ENCODE measurements at regions not wholly inside any gene's neighbourhood (a gene's known extent, or its start where the extent isn't known, plus 50 kb on each side); places are given as distances from the start of the nearest gene placed in this dataset.
"Not testable (repeated sequence)": the region's sequence is repeated elsewhere in the genome, so short reads cannot be mapped to it uniquely, and the experiment has no call there.

DNA sequence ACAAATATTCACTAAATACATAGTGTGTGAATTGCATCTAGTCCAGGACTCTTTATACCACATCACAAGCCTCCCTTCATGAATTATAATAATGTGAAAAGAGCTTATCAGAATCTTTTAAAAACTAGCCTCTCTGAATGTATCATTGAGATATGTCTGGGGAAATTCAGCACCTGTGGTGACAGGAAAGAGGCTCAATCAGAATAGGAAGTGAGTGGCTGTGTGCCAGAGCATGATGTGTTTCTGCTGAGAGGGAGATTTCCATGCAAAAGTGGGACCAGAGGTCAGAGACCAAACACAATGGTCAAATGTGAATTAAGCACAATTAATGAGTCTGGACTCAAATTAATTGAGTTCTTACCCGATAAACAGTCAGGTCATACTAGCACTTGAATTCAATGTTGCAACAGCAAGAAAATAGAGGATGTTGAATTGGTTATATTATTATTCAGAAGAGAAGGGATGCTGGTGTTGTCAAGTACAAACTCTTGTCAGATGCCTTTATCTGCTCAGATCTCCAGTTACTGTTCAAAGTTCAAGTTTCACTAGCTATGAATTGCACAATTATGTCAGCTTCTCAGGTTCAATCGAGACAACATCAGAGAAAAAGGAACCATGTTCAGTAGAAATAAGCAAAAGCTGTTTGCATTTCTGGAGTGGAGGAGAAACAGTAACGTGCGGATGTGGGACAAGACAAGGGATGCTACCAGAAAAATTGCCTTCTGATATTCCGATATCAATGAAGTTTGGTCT, 226.2 kb downstream of the ZNF326 start:
- H3K9me3 ChIP-seq (ENCODE audit: insufficient read depth, low read depth, low read length) = 0 out of 2 replicates have a peak, but pooled peaks cover 12% of the 10 kb centered on the region
- no peak overlapping the region for H3K27ac ChIP-seq (ENCODE audit: low read depth, low read length)
- H3K27me3 ChIP-seq (ENCODE audit: insufficient read depth, low read length) = no peaks in the 10 kb centered on the region
- no peak overlapping the region for H3K9ac ChIP-seq (ENCODE audit: low read depth, low read length)
- peak overlapping the region; percentile 79 for H3K4me3 ChIP-seq (ENCODE audit: low read length)
- H3K4me1 ChIP-seq (ENCODE audit: insufficient read depth, low read length) = peaks cover 15% of the 10 kb centered on the region
- no peaks in the 10 kb centered on the region for H3K36me3 ChIP-seq (ENCODE audit: insufficient read depth, low read length)
- WGBS = 98% methylated on average over 5 of the region's 5 CpGs

DNA sequence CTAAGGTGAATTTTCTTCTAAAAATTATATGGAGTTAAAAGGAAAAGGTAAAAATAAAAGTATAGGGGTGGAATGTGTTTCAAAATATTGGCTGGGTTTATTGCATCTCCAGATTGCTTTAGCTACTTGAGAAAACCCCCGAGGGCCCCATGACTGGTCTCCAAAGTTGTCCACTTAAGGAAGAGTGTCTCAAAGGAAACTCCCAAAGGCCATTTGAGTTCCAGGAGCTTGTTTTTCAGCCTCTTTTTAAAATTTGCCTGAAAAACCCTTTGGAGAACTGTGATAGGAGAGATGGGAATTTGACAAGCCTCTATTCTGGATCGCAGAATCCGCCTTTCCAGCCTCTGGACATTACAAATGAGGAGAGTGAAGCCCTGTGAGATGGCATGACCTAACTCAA, 225.6 kb downstream of the ZNF326 start:
- WGBS = 96% methylated on average over 3 of the region's 3 CpGs
- Histone ChIP-seq H3K27me3 (ENCODE audit: insufficient read depth, low read length) (no peaks in the 10 kb centered on the region), H3K36me3 (ENCODE audit: insufficient read depth, low read length) (no peaks in the 10 kb centered on the region), H3K27ac (ENCODE audit: low read depth, low read length) (no peak overlapping the region), H3K9me3 (ENCODE audit: insufficient read depth, low read depth, low read length) (0 out of 2 replicates have a peak, but pooled peaks cover 7% of the 10 kb centered on the region), H3K4me1 (ENCODE audit: insufficient read depth, low read length) (peaks cover 15% of the 10 kb centered on the region), H3K4me3 (ENCODE audit: low read length) (peak overlapping the region; percentile 79), H3K9ac (ENCODE audit: low read depth, low read length) (peak overlapping the region; percentile 86; the same call in 1 of the 2 replicates)

DNA sequence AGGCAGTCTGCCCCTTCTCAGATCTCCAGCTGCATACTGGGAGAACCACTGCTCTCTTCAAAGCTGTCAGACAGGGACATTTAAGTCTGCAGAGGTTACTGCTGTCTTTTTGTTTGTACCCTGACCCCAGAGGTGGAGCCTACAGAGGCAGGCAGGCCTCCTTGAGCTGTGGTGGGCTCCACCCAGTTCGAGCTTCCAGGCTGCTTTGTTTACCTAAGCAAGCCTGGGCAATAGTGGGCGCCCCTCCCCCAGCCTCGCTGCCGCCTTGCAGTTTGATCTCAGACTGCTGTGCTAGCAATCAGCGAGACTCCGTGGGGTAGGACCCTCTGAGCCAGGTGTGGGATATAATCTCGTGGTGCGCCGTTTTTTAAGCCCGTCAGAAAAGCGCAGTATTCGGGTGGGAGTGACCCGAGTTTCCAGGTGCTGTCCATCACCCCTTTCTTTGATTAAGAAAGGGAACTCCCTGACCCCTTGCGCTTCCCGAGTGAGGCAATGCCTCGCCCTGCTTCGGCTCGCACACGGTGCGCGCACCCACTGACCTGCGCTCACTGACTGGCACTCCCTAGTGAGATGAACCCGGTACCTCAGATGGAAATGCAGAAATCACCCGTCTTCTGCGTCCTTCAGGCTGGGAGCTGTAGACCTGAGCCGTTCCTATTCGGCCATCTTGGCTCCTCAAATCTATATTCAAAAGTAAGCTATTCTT, 224.4 kb downstream of the ZNF326 start:
- H3K36me3 ChIP-seq (ENCODE audit: insufficient read depth, low read length); H3K9me3 ChIP-seq (ENCODE audit: insufficient read depth, low read depth, low read length); H3K27me3 ChIP-seq (ENCODE audit: insufficient read depth, low read length): not testable (repeated sequence)
- peak overlapping the region; percentile 79 for H3K4me3 ChIP-seq (ENCODE audit: low read length)
- peak overlapping the region; percentile 37 for H3K27ac ChIP-seq (ENCODE audit: low read depth, low read length)
- peaks cover 15% of the 10 kb centered on the region for H3K4me1 ChIP-seq (ENCODE audit: insufficient read depth, low read length)
- H3K9ac ChIP-seq (ENCODE audit: low read depth, low read length) = peak overlapping the region; percentile 86
- WGBS = 2% methylated on average over 23 of the region's 27 CpGs

DNA sequence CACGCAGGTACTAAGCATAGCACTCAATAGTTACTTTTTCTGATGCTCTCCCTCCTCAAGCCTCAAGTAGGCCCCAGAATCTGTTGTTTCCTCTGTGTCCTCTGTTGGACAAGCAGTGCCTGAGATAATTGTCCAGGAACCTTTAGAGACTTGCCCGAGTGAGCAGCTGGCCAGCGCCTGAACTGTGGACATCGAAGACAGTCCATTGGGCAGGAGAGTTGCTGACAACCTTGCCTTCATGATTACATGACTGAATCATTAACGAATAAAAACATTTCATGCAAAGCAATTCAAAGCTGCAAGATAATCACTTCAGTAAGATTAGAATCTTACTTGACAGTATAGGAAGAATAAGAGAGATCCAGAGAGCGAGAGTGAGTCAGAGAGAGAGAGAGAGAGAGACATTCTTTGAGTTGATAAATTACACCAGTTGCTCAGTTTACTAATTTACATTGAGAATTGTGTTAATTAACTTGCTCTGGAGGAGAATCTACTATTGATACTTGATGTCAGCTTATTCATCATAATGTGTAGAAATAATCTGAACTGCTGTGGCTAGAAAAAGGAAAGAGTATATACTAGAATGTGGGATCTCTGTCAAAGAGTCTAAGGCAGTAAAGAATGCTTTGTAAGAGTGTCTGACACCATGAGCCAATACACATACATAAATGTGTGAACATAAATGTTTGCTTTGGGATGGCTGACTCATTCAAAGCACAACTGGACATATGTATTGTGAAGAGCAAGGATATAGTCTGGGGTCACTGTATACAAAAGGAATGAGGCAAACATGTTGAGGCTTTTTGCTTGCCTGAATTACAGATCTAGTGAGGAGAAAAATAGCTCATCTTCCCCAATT, 216.0 kb downstream of the ZNF326 start:
- Histone ChIP-seq H3K27me3 (ENCODE audit: insufficient read depth, low read length) (no peaks in the 10 kb centered on the region), H3K27ac (ENCODE audit: low read depth, low read length) (no peak overlapping the region), H3K4me3 (ENCODE audit: low read length) (no peak overlapping the region), H3K4me1 (ENCODE audit: insufficient read depth, low read length) (0 out of 2 replicates have a peak, but pooled peaks cover 5% of the 10 kb centered on the region), H3K9ac (ENCODE audit: low read depth, low read length) (no peak overlapping the region), H3K36me3 (ENCODE audit: insufficient read depth, low read length) (no peaks in the 10 kb centered on the region), H3K9me3 (ENCODE audit: insufficient read depth, low read depth, low read length) (no peaks in the 10 kb centered on the region)
- WGBS = 96% methylated on average over 6 of the region's 6 CpGs

DNA sequence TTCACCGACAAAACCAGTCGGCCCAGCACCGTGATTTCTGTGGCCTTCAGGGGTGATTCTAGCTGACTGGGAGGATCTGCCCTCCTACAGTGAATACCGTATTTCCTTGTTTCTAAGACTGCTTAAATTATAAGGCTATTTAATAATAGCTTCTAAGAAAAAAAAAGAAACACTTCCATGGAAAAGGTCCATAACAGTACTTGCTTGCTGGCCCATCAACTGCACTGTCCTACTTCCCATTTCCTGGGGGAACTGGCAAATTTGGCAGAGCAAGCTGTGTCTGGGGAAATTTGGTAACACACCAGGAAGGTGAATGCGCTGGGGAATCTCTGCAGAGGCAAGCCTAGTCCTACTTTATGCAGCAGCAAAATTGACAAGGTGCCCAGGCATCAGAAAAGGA, 214.0 kb downstream of the ZNF326 start:
- Histone ChIP-seq H3K9me3 (ENCODE audit: insufficient read depth, low read depth, low read length) (no peaks in the 10 kb centered on the region), H3K4me1 (ENCODE audit: insufficient read depth, low read length) (peaks cover 5% of the 10 kb centered on the region; the same call in 1 of the 2 replicates), H3K27me3 (ENCODE audit: insufficient read depth, low read length) (no peaks in the 10 kb centered on the region), H3K4me3 (ENCODE audit: low read length) (no peak overlapping the region), H3K27ac (ENCODE audit: low read depth, low read length) (no peak overlapping the region), H3K36me3 (ENCODE audit: insufficient read depth, low read length) (no peaks in the 10 kb centered on the region), H3K9ac (ENCODE audit: low read depth, low read length) (no peak overlapping the region)
- 83% methylated on average over 4 of the region's 5 CpGs for WGBS

DNA sequence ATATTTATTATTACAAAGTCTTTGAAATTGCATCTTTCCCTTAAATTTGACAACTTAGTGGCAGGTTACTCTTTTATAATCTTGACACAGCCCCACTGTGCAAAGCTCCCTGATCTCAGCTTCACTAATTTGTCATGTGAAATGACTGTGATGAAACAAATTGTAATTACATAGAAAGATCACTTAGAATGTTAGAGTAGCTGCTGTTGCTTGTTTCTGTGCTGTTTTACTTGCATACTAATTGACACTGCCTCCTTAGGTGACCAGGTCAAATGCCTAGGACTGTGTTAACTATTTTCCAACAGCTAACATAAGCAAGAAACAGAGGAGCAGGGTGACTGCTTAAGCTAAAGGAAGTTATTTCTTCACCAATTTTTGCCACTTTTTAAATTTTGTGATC, 211.3 kb downstream of the ZNF326 start:
- Histone ChIP-seq H3K4me1 (ENCODE audit: insufficient read depth, low read length) (peaks cover 5% of the 10 kb centered on the region; the same call in 1 of the 2 replicates), H3K9ac (ENCODE audit: low read depth, low read length) (no peak overlapping the region), H3K4me3 (ENCODE audit: low read length) (no peak overlapping the region), H3K36me3 (ENCODE audit: insufficient read depth, low read length) (no peaks in the 10 kb centered on the region), H3K9me3 (ENCODE audit: insufficient read depth, low read depth, low read length) (no peaks in the 10 kb centered on the region), H3K27me3 (ENCODE audit: insufficient read depth, low read length) (no peaks in the 10 kb centered on the region), H3K27ac (ENCODE audit: low read depth, low read length) (no peak overlapping the region)

DNA sequence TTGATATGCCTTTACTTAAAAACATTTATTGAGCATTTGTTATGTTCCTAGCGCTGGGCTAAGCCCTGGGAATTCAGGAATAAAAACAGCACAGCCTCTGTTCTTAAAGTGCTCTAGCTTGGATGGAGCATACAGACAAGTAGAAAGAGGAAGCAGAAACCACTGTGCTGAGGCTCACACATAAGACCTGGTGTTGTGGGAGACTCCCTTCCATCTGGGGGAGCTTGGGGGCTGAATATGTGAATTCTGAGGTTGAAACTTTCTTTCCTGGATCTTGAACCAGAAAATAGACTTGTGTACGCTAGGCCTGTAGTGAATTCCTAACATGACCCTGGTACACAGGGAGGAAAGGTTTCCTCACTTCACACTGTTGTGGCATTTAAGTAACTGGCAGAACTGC, 209.9 kb downstream of the ZNF326 start:
- Histone ChIP-seq H3K9ac (ENCODE audit: low read depth, low read length) (no peak overlapping the region), H3K36me3 (ENCODE audit: insufficient read depth, low read length) (no peaks in the 10 kb centered on the region), H3K27ac (ENCODE audit: low read depth, low read length) (no peak overlapping the region), H3K27me3 (ENCODE audit: insufficient read depth, low read length) (no peaks in the 10 kb centered on the region), H3K4me1 (ENCODE audit: insufficient read depth, low read length) (peaks cover 5% of the 10 kb centered on the region; the same call in 1 of the 2 replicates), H3K4me3 (ENCODE audit: low read length) (no peak overlapping the region), H3K9me3 (ENCODE audit: insufficient read depth, low read depth, low read length) (no peaks in the 10 kb centered on the region)
- 98% methylated on average over 2 of the region's 2 CpGs for WGBS

DNA sequence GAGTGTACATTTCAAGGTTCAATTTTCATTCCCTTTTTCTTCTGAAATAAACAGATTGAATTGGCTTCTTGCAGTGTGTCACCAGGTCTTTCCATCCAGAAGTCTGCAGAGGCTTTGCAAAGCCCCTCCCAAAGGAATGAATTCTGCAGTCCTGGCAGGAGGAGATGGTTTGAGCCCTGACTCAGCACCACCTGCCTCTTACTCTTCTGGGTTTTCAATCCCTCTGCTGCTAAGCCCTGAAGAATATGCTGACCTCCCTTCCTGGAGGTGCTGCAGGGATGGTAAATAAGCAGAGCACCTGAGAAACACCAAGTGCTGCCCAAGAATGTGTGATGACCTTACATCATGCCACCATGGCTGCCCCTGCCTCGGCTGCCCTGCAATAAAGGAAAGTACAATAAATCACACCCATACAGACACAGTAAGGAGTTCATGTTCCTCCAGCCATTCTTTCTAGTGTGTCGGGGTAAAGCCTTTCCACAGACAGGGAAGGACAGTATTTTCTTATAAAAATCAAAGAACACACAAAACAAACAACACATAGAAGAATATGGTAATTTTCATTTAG, 209.2 kb downstream of the ZNF326 start:
- H3K27me3 ChIP-seq (ENCODE audit: insufficient read depth, low read length) = no peaks in the 10 kb centered on the region
- no peak overlapping the region for H3K27ac ChIP-seq (ENCODE audit: low read depth, low read length)
- WGBS = 83% methylated on average over 2 of the region's 2 CpGs
- no peak overlapping the region for H3K9ac ChIP-seq (ENCODE audit: low read depth, low read length)
- H3K36me3 ChIP-seq (ENCODE audit: insufficient read depth, low read length) = no peaks in the 10 kb centered on the region
- H3K4me3 ChIP-seq (ENCODE audit: low read length) = no peak overlapping the region
- H3K9me3 ChIP-seq (ENCODE audit: insufficient read depth, low read depth, low read length) = no peaks in the 10 kb centered on the region
- H3K4me1 ChIP-seq (ENCODE audit: insufficient read depth, low read length) = peaks cover 8% of the 10 kb centered on the region; the same call in 1 of the 2 replicates

DNA sequence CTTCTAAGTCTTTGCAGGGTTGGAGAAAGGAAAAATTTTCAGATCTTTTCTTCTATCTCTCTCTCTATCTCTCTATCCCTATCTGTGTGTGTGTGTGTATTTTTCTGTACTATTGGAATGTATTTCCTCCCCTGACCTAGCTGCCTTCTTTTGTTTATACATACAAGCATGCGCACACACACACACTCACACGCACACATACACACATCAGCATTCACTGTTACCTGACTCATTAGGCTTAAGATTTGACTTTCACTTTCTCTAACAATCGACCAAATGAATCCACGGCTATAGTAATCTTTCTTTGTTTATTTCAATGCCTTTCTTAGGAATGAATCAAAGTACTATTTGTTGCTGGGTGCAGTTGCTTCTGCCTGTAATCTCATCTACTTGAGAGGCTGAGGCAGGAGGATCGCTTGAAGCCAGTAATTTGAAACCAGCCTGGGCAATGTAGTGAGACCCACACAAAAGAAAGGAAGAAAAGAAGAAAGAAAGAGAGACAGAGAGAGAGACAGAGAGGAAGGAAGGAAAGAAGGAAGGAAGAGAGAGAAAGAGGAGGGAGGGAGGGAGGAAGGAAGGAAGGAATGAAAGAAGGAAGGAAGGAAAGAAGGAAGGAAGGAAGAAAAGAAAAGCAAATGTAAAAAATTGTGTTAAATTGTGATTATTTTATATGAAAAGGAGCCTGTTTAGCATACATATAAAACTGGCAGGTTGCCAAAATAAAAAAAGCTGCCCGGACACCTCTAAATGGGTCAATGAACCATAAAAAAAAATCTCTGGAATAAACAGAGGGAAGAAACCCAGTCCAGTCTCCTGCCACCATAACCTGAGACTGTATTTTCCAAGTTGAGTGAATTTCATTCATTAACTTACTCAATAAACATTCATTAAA, 206.8 kb downstream of the ZNF326 start:
- Histone ChIP-seq H3K36me3 (ENCODE audit: insufficient read depth, low read length) (no peaks in the 10 kb centered on the region), H3K9me3 (ENCODE audit: insufficient read depth, low read depth, low read length) (no peaks in the 10 kb centered on the region), H3K9ac (ENCODE audit: low read depth, low read length) (no peak overlapping the region), H3K27ac (ENCODE audit: low read depth, low read length) (no peak overlapping the region), H3K4me3 (ENCODE audit: low read length) (no peak overlapping the region), H3K4me1 (ENCODE audit: insufficient read depth, low read length) (peaks cover 13% of the 10 kb centered on the region), H3K27me3 (ENCODE audit: insufficient read depth, low read length) (no peaks in the 10 kb centered on the region)
- WGBS = 95% methylated on average over 6 of the region's 6 CpGs

DNA sequence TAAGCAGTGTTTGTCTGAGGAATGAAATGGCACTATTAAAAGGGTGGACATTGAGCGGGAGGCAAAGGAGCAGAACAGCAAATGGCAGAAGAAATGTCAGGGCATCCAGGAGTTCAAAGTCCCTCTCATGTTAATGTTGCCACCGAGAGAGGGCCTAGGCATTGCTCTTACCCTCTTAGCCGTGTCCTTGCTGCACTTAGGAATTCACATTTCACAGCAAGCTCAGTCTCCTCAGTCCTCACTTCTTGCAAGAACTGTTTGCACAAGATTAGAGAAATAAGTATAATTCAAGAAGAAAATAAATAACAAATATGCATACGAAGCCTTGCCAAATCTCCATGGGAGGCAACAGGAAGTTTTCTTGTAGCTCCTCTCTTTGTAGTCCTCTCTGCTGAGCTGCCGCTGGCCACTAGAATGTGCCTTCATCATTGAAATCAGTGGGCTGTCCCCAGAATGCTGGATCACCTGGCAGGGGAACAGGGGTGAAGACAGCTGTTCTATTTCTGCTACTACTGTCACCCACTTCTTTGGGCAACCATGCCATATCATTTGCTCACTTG, 205.8 kb downstream of the ZNF326 start:
- WGBS = 85% methylated on average over 5 of the region's 5 CpGs
- Histone ChIP-seq H3K27ac (ENCODE audit: low read depth, low read length) (no peak overlapping the region), H3K27me3 (ENCODE audit: insufficient read depth, low read length) (no peaks in the 10 kb centered on the region), H3K4me3 (ENCODE audit: low read length) (no peak overlapping the region), H3K9me3 (ENCODE audit: insufficient read depth, low read depth, low read length) (no peaks in the 10 kb centered on the region), H3K4me1 (ENCODE audit: insufficient read depth, low read length) (peaks cover 13% of the 10 kb centered on the region), H3K9ac (ENCODE audit: low read depth, low read length) (no peak overlapping the region), H3K36me3 (ENCODE audit: insufficient read depth, low read length) (no peaks in the 10 kb centered on the region)

Data from HUES64 (cell line).